GM12892 (cell line): ENCODE measurements at regions not wholly inside any gene's neighbourhood (a gene's known extent, or its start where the extent isn't known, plus 50 kb on each side); places are given as distances from the start of the nearest gene placed in this dataset.

ENCODE experiments used
- DNase-seq: peaks from one replicate; pipeline ENCODE4 v3.0.0; 2011; ENCODE audit not compliant: insufficient read length
- FAIRE-seq: peaks from 2 replicates; lab custom pipeline; 2011; peaks lifted over from hg19 to GRCh38; lab: Jason Lieb, UNC
- POLR2A ChIP-seq: IDR thresholded peaks from 2 replicates; pipeline ENCODE4 v1.6.1; 2011; ENCODE audit warnings: low read depth, low read length, control low read depth
- POLR2AphosphoS5 ChIP-seq: IDR thresholded peaks from 2 replicates; pipeline ENCODE4 v1.6.1; 2011; ENCODE audit warnings: low read depth, low read length, control low read depth
- TAF1 ChIP-seq: IDR thresholded peaks from 2 replicates; pipeline ENCODE4 v1.6.1; 2011; ENCODE audit warnings: low read depth, mild to moderate bottlenecking, control low read depth, low read length, borderline replicate concordance

GRCh38 chr13:77390391-77390790, 63.5 kb upstream of the MYCBP2 start:
- no peak for DNase-seq
- no peak for FAIRE-seq

GRCh38 chr13:77389625-77390000, 62.7 kb upstream of the MYCBP2 start:
- DNase-seq, result no peak
- FAIRE-seq, result peak; percentile 63
- no peak for TF ChIP-seq POLR2AphosphoS5

More at GRCh38 chr13:77390391-77390790, 63.5 kb upstream of the MYCBP2 start:
- TF ChIP-seq TAF1 (no peak), POLR2AphosphoS5 (no peak), POLR2A (no peak)

GRCh38 chr13:77388944-77389624, 62.2 kb upstream of the MYCBP2 start:
- DNase-seq, result no peak
- FAIRE-seq, result no peak
- TF ChIP-seq TAF1 (no peak), POLR2AphosphoS5 (no peak), POLR2A (no peak)

GRCh38 chr13:77387607-77388200, 60.8 kb upstream of the MYCBP2 start:
- no peak for TF ChIP-seq TAF1
- no peak for TF ChIP-seq POLR2A
- no peak for TF ChIP-seq POLR2AphosphoS5
- no peak for FAIRE-seq
- DNase-seq, result no peak

DNA sequence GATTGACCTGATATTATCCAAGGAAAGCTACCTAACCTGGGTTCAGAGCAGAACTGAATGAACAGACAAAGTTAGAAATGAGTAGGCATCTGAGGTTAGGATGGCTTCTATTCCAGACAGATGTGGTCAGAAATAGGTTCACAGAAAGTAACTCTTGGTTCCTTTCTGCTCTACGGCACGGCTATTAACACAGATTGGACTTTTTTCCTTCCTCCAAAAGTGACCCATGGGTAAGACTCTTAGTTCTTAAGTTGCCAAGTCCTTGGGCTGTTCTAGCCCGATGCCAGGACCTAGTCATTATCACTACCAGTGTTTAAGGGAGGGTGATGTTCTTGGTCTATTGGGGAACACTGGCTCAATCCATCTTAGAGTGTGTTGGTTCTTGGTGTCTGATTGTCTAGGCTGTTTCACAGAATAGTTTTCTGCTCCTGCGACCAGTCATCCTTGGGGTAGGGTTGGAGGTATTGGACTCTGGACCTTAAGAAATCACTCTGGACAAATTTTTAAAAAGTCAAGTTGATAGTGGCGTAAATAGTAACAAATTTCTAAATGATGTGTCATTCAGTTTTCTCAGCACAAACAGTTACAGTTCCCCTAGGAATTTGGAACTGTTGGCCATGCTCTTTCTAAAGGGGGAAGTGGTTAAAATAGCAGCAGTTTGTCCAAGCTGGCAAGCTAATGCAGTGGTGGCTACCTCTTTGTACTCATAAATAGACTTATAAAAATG, 60.1 kb upstream of the MYCBP2 start:
- DNase-seq (no peak), FAIRE-seq (peak; percentile 9)
- no peak for TF ChIP-seq POLR2A
- TF ChIP-seq TAF1, result no peak
- no peak for TF ChIP-seq POLR2AphosphoS5

DNA sequence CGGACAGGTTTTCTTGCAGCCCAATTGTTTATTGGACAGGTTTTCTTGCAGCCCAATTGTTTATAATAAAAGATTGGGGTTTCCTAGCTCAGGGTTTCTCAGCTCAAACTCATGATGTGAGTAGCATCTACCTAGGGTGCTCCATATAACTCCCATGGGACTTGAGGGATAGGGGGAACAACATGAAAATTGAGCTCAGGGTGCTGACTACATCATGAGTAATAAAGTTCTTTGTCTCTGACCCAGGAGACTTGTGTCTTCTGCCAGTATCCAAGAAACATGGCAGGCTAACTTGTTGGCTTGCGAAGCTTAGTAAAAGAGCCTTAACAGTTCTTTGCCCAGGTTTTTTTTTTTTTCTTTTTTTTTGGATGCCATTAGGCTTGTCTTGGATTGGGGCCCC, 59.2 kb upstream of the MYCBP2 start:
- FAIRE-seq, result no peak
- TF ChIP-seq POLR2A, result no peak
- TF ChIP-seq POLR2AphosphoS5, result no peak
- TF ChIP-seq TAF1, result no peak
- DNase-seq, result no peak

- no peak for TF ChIP-seq POLR2A
- no peak for TF ChIP-seq TAF1
- no peak for TF ChIP-seq POLR2AphosphoS5
- DNase-seq (no peak), FAIRE-seq (no peak)
These were observed 58.1 kb upstream of the MYCBP2 start for GRCh38 chr13:77384999-77385398.

DNA sequence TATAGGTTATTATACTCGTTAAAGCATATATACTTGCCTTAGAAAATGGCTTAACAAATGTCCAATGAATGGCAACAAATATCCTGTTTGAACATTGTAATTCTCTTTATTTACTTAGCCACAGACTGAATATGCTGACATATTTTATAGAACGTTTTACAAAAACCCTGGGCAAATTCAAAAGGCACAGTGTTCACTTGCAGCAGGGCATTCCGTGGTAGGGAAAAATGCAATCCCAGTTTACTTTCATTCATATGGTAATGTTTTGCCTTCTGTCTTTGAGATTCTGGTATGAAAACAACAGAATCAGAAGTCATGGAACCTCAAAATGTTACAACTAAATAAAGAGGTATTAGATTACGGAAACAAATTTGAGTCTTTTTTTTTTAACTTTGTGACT, 56.2 kb upstream of the MYCBP2 start:
- FAIRE-seq, result no peak
- no peak for TF ChIP-seq TAF1
- TF ChIP-seq POLR2AphosphoS5, result no peak
- TF ChIP-seq POLR2A, result no peak
- DNase-seq, result no peak

- FAIRE-seq (no peak), DNase-seq (no peak)
- no peak for TF ChIP-seq POLR2A
- no peak for TF ChIP-seq POLR2AphosphoS5
- TF ChIP-seq TAF1, result no peak
These were observed 54.2 kb upstream of the MYCBP2 start for GRCh38 chr13:77381059-77381458.

DNA sequence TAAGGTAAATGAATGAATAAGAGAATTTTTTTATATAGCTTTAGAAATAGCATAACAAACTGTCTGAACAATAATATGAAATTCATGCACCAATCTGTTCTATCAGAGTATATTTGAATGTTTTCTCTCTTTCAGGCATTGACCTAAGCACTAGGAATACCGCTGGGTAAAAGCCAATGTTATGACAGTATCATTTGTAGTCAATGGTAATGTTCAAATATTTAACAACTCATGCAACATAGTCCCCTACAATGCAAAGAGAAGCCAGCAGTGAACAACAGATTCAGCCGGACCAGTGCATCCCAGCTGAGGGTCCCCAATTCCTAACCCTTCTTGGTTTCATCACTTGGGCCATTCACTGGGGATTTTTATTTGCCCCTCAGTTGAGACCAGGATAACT, 52.6 kb upstream of the MYCBP2 start:
- FAIRE-seq (no peak), DNase-seq (no peak)
- TF ChIP-seq POLR2AphosphoS5 (no peak), POLR2A (no peak)

DNA sequence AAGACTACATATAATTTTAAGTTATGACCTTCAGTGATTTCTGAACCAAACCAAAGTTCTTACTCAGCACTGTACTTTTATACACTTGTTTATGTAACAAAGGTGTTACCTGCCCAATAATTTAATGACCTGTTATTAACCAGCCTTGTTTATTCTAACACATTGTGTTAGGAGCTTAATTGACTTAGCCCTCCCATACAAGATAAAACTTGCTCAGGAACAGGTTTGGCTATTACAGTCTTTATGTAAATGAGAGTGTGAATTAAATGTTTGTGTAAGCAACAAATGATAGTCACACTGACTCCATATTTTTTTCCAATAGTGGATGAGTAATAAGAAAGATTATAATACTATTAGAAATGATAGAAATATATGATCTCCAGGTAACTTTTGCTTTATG, 51.8 kb upstream of the MYCBP2 start:
- FAIRE-seq, result no peak
- TF ChIP-seq POLR2A, result no peak
- TF ChIP-seq POLR2AphosphoS5, result no peak
- TF ChIP-seq TAF1, result no peak
- no peak for DNase-seq

GRCh38 chr13:77377016-77377415, 50.1 kb upstream of the MYCBP2 start:
- no peak for DNase-seq
- TF ChIP-seq POLR2A (no peak), POLR2AphosphoS5 (no peak), TAF1 (no peak)
- FAIRE-seq, result no peak
